Activated CD8-positive, alpha-beta T cell treated with anti-CD3 and anti-CD28 coated beads, Interleukin-2, amount 10 ng/mL, durations not matched to agents 7 days and 5 days (primary cell): ENCODE measurements at regions not wholly inside any gene's neighbourhood (a gene's known extent, or its start where the extent isn't known, plus 50 kb on each side); places are given as distances from the start of the nearest gene placed in this dataset.

ENCODE experiments used
- ATAC-seq: fragments of 150-1000 bp; cut with Tn5 transposase; one replicate; pipeline ENCODE4 v1.10.0; 2021; ENCODE audit warnings: moderate library complexity
- CTCF ChIA-PET: fragments of 350-600 bp; sonication (Branson Sonifier 250); formaldehyde crosslinking; loops from one replicate; lab custom pipeline; 2021; ENCODE audit warnings: antibody characterized with exemption; lab: Charles Lee
- POLR2A ChIA-PET: fragments of 350-600 bp; sonication (Branson Sonifier 250); formaldehyde crosslinking; loops from one replicate; lab custom pipeline; 2021; ENCODE audit warnings: antibody characterized with exemption; lab: Charles Lee
- DNase-seq: peaks from one replicate; pipeline ENCODE4 v3.0.0-alpha.2; 2020
- H3K27ac Mint-ChIP-seq: one replicate; pipeline ENCODE4 v1.8.0; 2021; ENCODE audit warnings: mild to moderate bottlenecking, mixed read lengths
- H3K27me3 Mint-ChIP-seq: one replicate; pipeline ENCODE4 v1.8.0; 2021; ENCODE audit warnings: low read depth, mixed read lengths
- H3K36me3 Mint-ChIP-seq: one replicate; pipeline ENCODE4 v1.8.0; 2021; ENCODE audit warnings: low read depth, mixed read lengths
- H3K4me1 Mint-ChIP-seq: one replicate; pipeline ENCODE4 v1.8.0; 2021; ENCODE audit warnings: low read depth, mixed read lengths
- H3K4me3 Mint-ChIP-seq: one replicate; pipeline ENCODE4 v1.8.0; 2021; ENCODE audit warnings: mild to moderate bottlenecking, mixed read lengths
- H3K9me3 Mint-ChIP-seq: one replicate; pipeline ENCODE4 v1.8.0; 2022; ENCODE audit warnings: mixed read lengths; ENCODE audit not compliant: insufficient read depth

GRCh38 chr9:79013715-79014610, 557.8 kb upstream of the TLE4 start:
- no peak for DNase-seq
- no peaks in the 10 kb centered on the region for H3K27me3 Mint-ChIP-seq
- no peak overlapping the region for H3K27ac Mint-ChIP-seq
- no peak for ATAC-seq
- no peaks in the 10 kb centered on the region for H3K9me3 Mint-ChIP-seq
- no peaks in the 10 kb centered on the region for H3K4me1 Mint-ChIP-seq
- H3K36me3 Mint-ChIP-seq, result no peaks in the 10 kb centered on the region
- no peak overlapping the region for H3K4me3 Mint-ChIP-seq
- POLR2A ChIA-PET, result no interaction called here
- CTCF ChIA-PET, result no interaction called here

GRCh38 chr9:79014929-79015699, 556.7 kb upstream of the TLE4 start:
- H3K4me1 Mint-ChIP-seq, result no peaks in the 10 kb centered on the region
- ChIA-PET CTCF (no interaction called here), POLR2A (no interaction called here)
- H3K27ac Mint-ChIP-seq, result no peak overlapping the region
- no peaks in the 10 kb centered on the region for H3K36me3 Mint-ChIP-seq
- DNase-seq (no peak), ATAC-seq (no peak)
- no peaks in the 10 kb centered on the region for H3K27me3 Mint-ChIP-seq
- no peaks in the 10 kb centered on the region for H3K9me3 Mint-ChIP-seq
- H3K4me3 Mint-ChIP-seq, result no peak overlapping the region

- H3K4me3 Mint-ChIP-seq, result no peak overlapping the region
- H3K36me3 Mint-ChIP-seq, result no peaks in the 10 kb centered on the region
- CTCF ChIA-PET, result no interaction called here
- H3K27ac Mint-ChIP-seq, result no peak overlapping the region
- no peaks in the 10 kb centered on the region for H3K4me1 Mint-ChIP-seq
- DNase-seq (no peak), ATAC-seq (no peak)
- POLR2A ChIA-PET, result no interaction called here
- H3K27me3 Mint-ChIP-seq, result no peaks in the 10 kb centered on the region
- H3K9me3 Mint-ChIP-seq, result no peaks in the 10 kb centered on the region
These were observed 555.8 kb upstream of the TLE4 start for GRCh38 chr9:79015951-79016350.

DNA sequence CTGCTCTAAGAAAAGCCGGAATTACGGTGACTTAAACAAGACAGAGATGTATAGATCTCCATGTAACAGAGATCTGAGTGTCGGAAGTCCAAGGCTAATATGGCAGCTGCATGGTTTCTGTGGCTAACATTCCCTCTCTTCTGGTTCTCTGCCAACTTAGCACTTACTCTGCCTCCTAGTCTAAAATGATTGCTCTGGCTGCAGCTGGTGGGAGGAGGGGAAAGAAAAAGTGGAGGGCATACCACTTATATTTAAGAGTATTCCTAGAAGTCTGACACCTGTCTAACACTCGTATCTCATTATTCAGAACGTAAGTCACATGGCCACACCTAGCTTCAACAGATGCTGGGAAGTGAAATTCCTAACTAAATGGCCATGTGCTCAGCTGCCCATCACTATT, 551.5 kb upstream of the TLE4 start:
- Mint-ChIP-seq H3K4me3 (no peak overlapping the region), H3K36me3 (no peaks in the 10 kb centered on the region), H3K27ac (no peak overlapping the region), H3K4me1 (no peaks in the 10 kb centered on the region), H3K9me3 (no peaks in the 10 kb centered on the region), H3K27me3 (no peaks in the 10 kb centered on the region)
- ATAC-seq (no peak), DNase-seq (no peak)
- CTCF ChIA-PET, result no interaction called here
- POLR2A ChIA-PET, result no interaction called here

- H3K9me3 Mint-ChIP-seq, result no peaks in the 10 kb centered on the region
- no peaks in the 10 kb centered on the region for H3K4me1 Mint-ChIP-seq
- no peaks in the 10 kb centered on the region for H3K27me3 Mint-ChIP-seq
- CTCF ChIA-PET, result no interaction called here
- DNase-seq, result no peak
- ATAC-seq, result no peak
- no peak overlapping the region for H3K4me3 Mint-ChIP-seq
- H3K36me3 Mint-ChIP-seq, result no peaks in the 10 kb centered on the region
- POLR2A ChIA-PET, result no interaction called here
- H3K27ac Mint-ChIP-seq, result no peak overlapping the region
These were observed 550.7 kb upstream of the TLE4 start for GRCh38 chr9:79021084-79021483.

GRCh38 chr9:79023134-79023580, 548.6 kb upstream of the TLE4 start:
- H3K27ac Mint-ChIP-seq, result no peak overlapping the region
- peaks cover 3% of the 10 kb centered on the region for H3K27me3 Mint-ChIP-seq
- ChIA-PET POLR2A (no interaction called here), CTCF (no interaction called here)
- no peaks in the 10 kb centered on the region for H3K9me3 Mint-ChIP-seq
- H3K36me3 Mint-ChIP-seq, result no peaks in the 10 kb centered on the region
- DNase-seq (no peak), ATAC-seq (no peak)
- H3K4me1 Mint-ChIP-seq, result no peaks in the 10 kb centered on the region
- no peak overlapping the region for H3K4me3 Mint-ChIP-seq

- DNase-seq (no peak), ATAC-seq (no peak)
- POLR2A ChIA-PET, result no interaction called here
- no peaks in the 10 kb centered on the region for H3K9me3 Mint-ChIP-seq
- no peaks in the 10 kb centered on the region for H3K4me1 Mint-ChIP-seq
- no peak overlapping the region for H3K4me3 Mint-ChIP-seq
- peak overlapping the region; percentile 61 for H3K27ac Mint-ChIP-seq
- H3K27me3 Mint-ChIP-seq, result peaks cover 3% of the 10 kb centered on the region
- no peaks in the 10 kb centered on the region for H3K36me3 Mint-ChIP-seq
- CTCF ChIA-PET, result no interaction called here
These were observed 545.4 kb upstream of the TLE4 start for GRCh38 chr9:79026316-79026715.

DNA sequence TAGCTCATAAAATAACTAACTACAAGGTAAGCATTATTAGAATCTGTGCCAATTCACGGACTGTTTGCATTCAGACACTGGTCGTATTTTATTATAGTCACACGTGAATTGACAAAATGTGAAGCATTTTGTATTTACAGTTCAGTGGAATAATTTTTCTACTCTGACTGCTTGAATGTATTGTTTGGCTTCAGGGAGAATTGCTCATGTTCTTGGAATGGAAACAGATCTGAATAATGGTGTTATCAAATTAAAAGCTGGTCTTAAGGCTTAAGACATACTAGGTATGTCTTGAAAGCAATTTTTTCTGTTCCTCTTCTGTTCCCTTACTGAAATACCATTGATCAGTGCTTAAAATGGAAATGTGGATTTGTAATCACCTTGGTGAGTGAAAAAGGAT, 543.7 kb upstream of the TLE4 start:
- peaks cover 3% of the 10 kb centered on the region for H3K27me3 Mint-ChIP-seq
- H3K27ac Mint-ChIP-seq, result no peak overlapping the region
- H3K4me1 Mint-ChIP-seq, result no peaks in the 10 kb centered on the region
- no peak for DNase-seq
- no peaks in the 10 kb centered on the region for H3K36me3 Mint-ChIP-seq
- ChIA-PET POLR2A (no interaction called here), CTCF (no interaction called here)
- no peak overlapping the region for H3K4me3 Mint-ChIP-seq
- ATAC-seq, result no peak
- H3K9me3 Mint-ChIP-seq, result no peaks in the 10 kb centered on the region

GRCh38 chr9:79034583-79034982, 537.2 kb upstream of the TLE4 start:
- ChIA-PET POLR2A (no interaction called here), CTCF (no interaction called here)
- H3K9me3 Mint-ChIP-seq, result no peaks in the 10 kb centered on the region
- no peaks in the 10 kb centered on the region for H3K36me3 Mint-ChIP-seq
- no peaks in the 10 kb centered on the region for H3K4me1 Mint-ChIP-seq
- H3K27ac Mint-ChIP-seq, result no peak overlapping the region
- DNase-seq (no peak), ATAC-seq (no peak)
- no peaks in the 10 kb centered on the region for H3K27me3 Mint-ChIP-seq
- no peak overlapping the region for H3K4me3 Mint-ChIP-seq

- CTCF ChIA-PET, result no interaction called here
- Mint-ChIP-seq H3K4me1 (no peaks in the 10 kb centered on the region), H3K27ac (no peak overlapping the region), H3K36me3 (no peaks in the 10 kb centered on the region), H3K27me3 (no peaks in the 10 kb centered on the region), H3K9me3 (no peaks in the 10 kb centered on the region), H3K4me3 (no peak overlapping the region)
- no peak for ATAC-seq
- DNase-seq, result no peak
- POLR2A ChIA-PET, result no interaction called here
These were observed 534.4 kb upstream of the TLE4 start for GRCh38 chr9:79037338-79037737.

DNA sequence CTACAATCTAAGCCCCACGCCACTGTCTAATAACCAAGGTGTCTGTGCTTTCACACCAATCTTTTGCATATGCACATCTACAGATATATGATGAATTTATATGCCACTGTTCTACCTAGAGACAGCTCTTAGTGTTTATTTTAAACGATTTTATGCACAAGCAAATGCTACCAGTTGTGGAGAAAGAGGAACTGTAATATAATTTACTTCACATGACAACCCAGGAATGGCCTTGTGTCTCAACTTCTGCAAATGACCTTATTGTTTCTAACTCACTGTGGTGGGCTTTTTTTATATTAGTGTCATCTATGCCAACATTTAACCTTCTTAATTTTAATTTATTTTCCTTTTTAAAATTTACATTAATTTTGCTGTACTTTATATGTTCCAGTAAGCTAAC, 531.1 kb upstream of the TLE4 start:
- H3K36me3 Mint-ChIP-seq, result no peaks in the 10 kb centered on the region
- DNase-seq (no peak), ATAC-seq (no peak)
- POLR2A ChIA-PET, result no interaction called here
- no peaks in the 10 kb centered on the region for H3K27me3 Mint-ChIP-seq
- no peaks in the 10 kb centered on the region for H3K4me1 Mint-ChIP-seq
- CTCF ChIA-PET, result no interaction called here
- peaks cover 3% of the 10 kb centered on the region for H3K9me3 Mint-ChIP-seq
- no peak overlapping the region for H3K27ac Mint-ChIP-seq
- H3K4me3 Mint-ChIP-seq, result no peak overlapping the region

GRCh38 chr9:79041266-79041665, 530.5 kb upstream of the TLE4 start:
- no peak for DNase-seq
- Mint-ChIP-seq H3K4me3 (no peak overlapping the region), H3K9me3 (peaks cover 3% of the 10 kb centered on the region), H3K27me3 (no peaks in the 10 kb centered on the region), H3K36me3 (no peaks in the 10 kb centered on the region), H3K27ac (no peak overlapping the region), H3K4me1 (no peaks in the 10 kb centered on the region)
- no peak for ATAC-seq
- ChIA-PET CTCF (no interaction called here), POLR2A (no interaction called here)
